SK-N-SH treated with all-trans-retinoic acid at 6 μM for 48 hours (cell line): ENCODE measurements at regions not wholly inside any gene's neighbourhood (a gene's known extent, or its start where the extent isn't known, plus 50 kb on each side); places are given as distances from the start of the nearest gene placed in this dataset.

Experiments used
- ARNTL ChIP-seq: fragments of 450-650 bp; formaldehyde crosslinking; IDR thresholded peaks from 2 replicates; pipeline ENCODE4 v1.5.0; 2020; ENCODE audit warnings: low read depth, mild to moderate bottlenecking, moderate library complexity, borderline replicate concordance
- RARB ChIP-seq: fragments of 250-450 bp; sonication (Bioruptor Pico); IDR thresholded peaks from 2 replicates; pipeline ENCODE4 v1.8.0; 2021; ENCODE audit warnings: mild to moderate bottlenecking, moderate library complexity
- ZC3H10 ChIP-seq: fragments of 250-450 bp; sonication (Bioruptor Pico); IDR thresholded peaks from 2 replicates; pipeline ENCODE4 v1.5.1; 2021; ENCODE audit warnings: mild to moderate bottlenecking, moderate library complexity
- ZFP3 ChIP-seq: fragments of 250-450 bp; sonication (Bioruptor Pico); IDR thresholded peaks from 2 replicates; pipeline ENCODE4 v1.5.0; 2020; ENCODE audit warnings: mild to moderate bottlenecking, moderate library complexity
- ZFP30 ChIP-seq: fragments of 450-650 bp; formaldehyde crosslinking; IDR thresholded peaks from 2 replicates; pipeline ENCODE4 v1.5.0; 2022; ENCODE audit warnings: mild to moderate bottlenecking, moderate library complexity
- TF ChIP-seq, protein P1 (sequence below): fragments of 250-450 bp; sonication (Bioruptor Pico); IDR thresholded peaks from 2 replicates; pipeline ENCODE4 v1.8.0; 2020; ENCODE audit warnings: mild to moderate bottlenecking, moderate library complexity, borderline replicate concordance
- TF ChIP-seq, protein P2 (sequence below): fragments of 250-450 bp; sonication (Bioruptor Pico); IDR thresholded peaks from 2 replicates; pipeline ENCODE4 v1.5.1; 2020; ENCODE audit warnings: low read depth, mild to moderate bottlenecking, moderate library complexity

DNA sequence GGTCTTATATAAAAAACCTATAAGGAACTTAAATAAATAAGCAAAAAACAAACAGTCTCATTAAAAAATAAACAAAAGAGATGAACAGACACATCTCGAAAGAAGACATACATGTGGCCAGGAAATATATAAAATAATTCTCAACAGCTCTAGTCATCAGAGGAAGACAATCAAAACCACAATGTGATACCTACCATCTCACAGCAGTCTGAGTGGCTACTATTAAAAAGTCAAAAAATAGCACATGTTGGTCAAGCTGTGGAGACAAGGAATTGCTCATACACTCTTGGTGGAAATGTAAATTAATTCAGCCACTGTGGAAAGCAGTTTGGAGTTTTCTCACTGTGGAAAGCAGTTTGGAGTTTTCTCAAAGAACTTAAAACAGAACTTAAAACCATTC, 100.3 kb upstream of the ADAMTS5 start:
- TF ChIP-seq ARNTL (CRISPR knock-in tag) (no peak), RARB (CRISPR knock-in tag) (no peak), ZFP30 (CRISPR knock-in tag) (no peak), ZFP3 (CRISPR knock-in tag) (no peak), ZC3H10 (CRISPR knock-in tag) (no peak)
- TF ChIP-seq, protein P1, sequence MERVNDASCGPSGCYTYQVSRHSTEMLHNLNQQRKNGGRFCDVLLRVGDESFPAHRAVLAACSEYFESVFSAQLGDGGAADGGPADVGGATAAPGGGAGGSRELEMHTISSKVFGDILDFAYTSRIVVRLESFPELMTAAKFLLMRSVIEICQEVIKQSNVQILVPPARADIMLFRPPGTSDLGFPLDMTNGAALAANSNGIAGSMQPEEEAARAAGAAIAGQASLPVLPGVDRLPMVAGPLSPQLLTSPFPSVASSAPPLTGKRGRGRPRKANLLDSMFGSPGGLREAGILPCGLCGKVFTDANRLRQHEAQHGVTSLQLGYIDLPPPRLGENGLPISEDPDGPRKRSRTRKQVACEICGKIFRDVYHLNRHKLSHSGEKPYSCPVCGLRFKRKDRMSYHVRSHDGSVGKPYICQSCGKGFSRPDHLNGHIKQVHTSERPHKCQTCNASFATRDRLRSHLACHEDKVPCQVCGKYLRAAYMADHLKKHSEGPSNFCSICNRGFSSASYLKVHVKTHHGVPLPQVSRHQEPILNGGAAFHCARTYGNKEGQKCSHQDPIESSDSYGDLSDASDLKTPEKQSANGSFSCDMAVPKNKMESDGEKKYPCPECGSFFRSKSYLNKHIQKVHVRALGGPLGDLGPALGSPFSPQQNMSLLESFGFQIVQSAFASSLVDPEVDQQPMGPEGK (CRISPR knock-in tag): no peak
- TF ChIP-seq, protein P2, sequence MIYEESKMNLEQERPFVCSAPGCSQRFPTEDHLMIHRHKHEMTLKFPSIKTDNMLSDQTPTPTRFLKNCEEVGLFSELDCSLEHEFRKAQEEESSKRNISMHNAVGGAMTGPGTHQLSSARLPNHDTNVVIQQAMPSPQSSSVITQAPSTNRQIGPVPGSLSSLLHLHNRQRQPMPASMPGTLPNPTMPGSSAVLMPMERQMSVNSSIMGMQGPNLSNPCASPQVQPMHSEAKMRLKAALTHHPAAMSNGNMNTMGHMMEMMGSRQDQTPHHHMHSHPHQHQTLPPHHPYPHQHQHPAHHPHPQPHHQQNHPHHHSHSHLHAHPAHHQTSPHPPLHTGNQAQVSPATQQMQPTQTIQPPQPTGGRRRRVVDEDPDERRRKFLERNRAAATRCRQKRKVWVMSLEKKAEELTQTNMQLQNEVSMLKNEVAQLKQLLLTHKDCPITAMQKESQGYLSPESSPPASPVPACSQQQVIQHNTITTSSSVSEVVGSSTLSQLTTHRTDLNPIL (CRISPR knock-in tag): no peak
